ENCODE measurements at regions not wholly inside any gene's neighbourhood (a gene's known extent, or its start where the extent isn't known, plus 50 kb on each side); places are given as distances from the start of the nearest gene placed in this dataset.

- no peak overlapping the region for H4K8ac ChIP-seq (ENCODE audit: extremely low read depth, insufficient read depth, low read length)
- FAIRE-seq, result no peak
- H4K5ac ChIP-seq (ENCODE audit: insufficient read length, low read depth, low read length), result no peak overlapping the region
Observed at GRCh38 chr10:21181451-21181850, 284.3 kb upstream of the NEBL start.

More at GRCh38 chr10:21181451-21181850, 284.3 kb upstream of the NEBL start:
- no peak overlapping the region for H4K91ac ChIP-seq (replicated peaks; ENCODE audit: insufficient read length, low read length)
- H3K23me2 ChIP-seq (ENCODE audit: low read depth, low read length), result no peaks in the 10 kb centered on the region; the same call in 1 of the 2 replicates
- TF ChIP-seq CEBPB (IDR thresholded peaks at IDR 0.05; ENCODE audit: low read depth, low read length) (peak; percentile 41; the same call in 1 of the 2 replicates), CBX5 (IDR thresholded peaks at IDR 0.05; ENCODE audit: low read depth, low read length) (no peak), RFX5 (IDR thresholded peaks at IDR 0.05; ENCODE audit: borderline replicate concordance, low read depth, low read length) (no peak)
- no peak overlapping the region for H2BK12ac ChIP-seq (ENCODE audit: low read depth, low read length)
- H4K20me1 ChIP-seq (replicated peaks in 1 of 2; ENCODE audit: control insufficient read depth in 1 of 2, insufficient read depth in 2 of 2, low read length in 2 of 2), result no peaks in the 10 kb centered on the region
- no peak overlapping the region for H3K4ac ChIP-seq (replicated peaks; ENCODE audit: insufficient read length, low read depth, low read length)
- H3K79me2 ChIP-seq (ENCODE audit: control insufficient read depth in 1 of 2, insufficient read depth in 2 of 2, low read length in 2 of 2), result no peaks in the 10 kb centered on the region
- no peak overlapping the region for H3K56ac ChIP-seq (replicated peaks; ENCODE audit: insufficient read length, low read depth, low read length)
- no peaks in the 10 kb centered on the region for H3K36me3 ChIP-seq (ENCODE audit: control insufficient read depth in 2 of 4, insufficient read depth in 4 of 4, low read length in 3 of 4)
- no peak overlapping the region for H3K27ac ChIP-seq (ENCODE audit: low read depth, low read length)
- H3K9me3 ChIP-seq (ENCODE audit: insufficient read depth in 2 of 2, low read depth in 1 of 2, low read length in 1 of 2), result no peaks in the 10 kb centered on the region
- H3K4me3 ChIP-seq (ENCODE audit: extremely low read depth in 1 of 4, insufficient read depth in 2 of 4, low read depth in 3 of 4, low read length in 4 of 4), result no peak overlapping the region
- no peak overlapping the region for H2AK5ac ChIP-seq (ENCODE audit: low read depth, low read length)
- H3K18ac ChIP-seq (ENCODE audit: extremely low read depth, low read length), result no peak overlapping the region
- H2BK120ac ChIP-seq (replicated peaks; ENCODE audit: low read depth, low read length), result no peak overlapping the region
- no peaks in the 10 kb centered on the region for H3K79me1 ChIP-seq (ENCODE audit: low read depth, low read length)
- H3K14ac ChIP-seq (ENCODE audit: insufficient read length), result no peak overlapping the region
- POLR2A ChIA-PET (ENCODE audit: partially characterized antibody), result interaction anchor here (0.7 to 1.7 kb wide), 2 partner anchors 9 to 314 kb away, joined by 4 to 5 read pairs; no protein-coding TSS in a partner anchor
- H2BK5ac ChIP-seq (ENCODE audit: low read depth, low read length), result no peak overlapping the region
- H2BK20ac ChIP-seq (ENCODE audit: low read length), result no peak overlapping the region
- no peaks in the 10 kb centered on the region for H3K27me3 ChIP-seq (replicated peaks in 1 of 4; ENCODE audit: control insufficient read depth in 3 of 4, extremely low read depth in 1 of 4, insufficient read depth in 3 of 4, low read length in 3 of 4)
- no peak overlapping the region for H3K23ac ChIP-seq (ENCODE audit: insufficient read length)
- 84% methylated on average over 7 of the region's 7 CpGs; no CpG with 5 or more reads in 1 of the 2 experiments for WGBS, 2 experiments (ENCODE audit: extremely low coverage in 1 of 2, insufficient coverage in 1 of 2, insufficient read length in 1 of 2, insufficient replicate concordance in 2 of 2, low coverage in 1 of 2, low lambda C conversion rate in 2 of 2, missing lambda C conversion rate in 1 of 2)
- H2AFZ ChIP-seq (ENCODE audit: low read length), result no peak overlapping the region
- no peak overlapping the region for H2BK15ac ChIP-seq (ENCODE audit: low read length)
- peaks cover 0 to 4% (median 0%) of the 10 kb centered on the region in 4 experiments; a peak in 1 of 7 replicates for H3K4me1 ChIP-seq (replicated peaks in 1 of 4; ENCODE audit: control insufficient read depth in 3 of 4, insufficient read depth in 4 of 4, low read length in 3 of 4)
- no peak for DNase-seq (ENCODE audit: low read depth in 1 of 2, low spot score in 2 of 2)
- CTCF ChIA-PET (ENCODE audit: partially characterized antibody), result interaction anchor here (0.7 to 1.8 kb wide), 4 partner anchors 9 to 101 kb away, joined by 3 to 8 read pairs (median 3); no protein-coding TSS in a partner anchor
- no peak overlapping the region for H3K4me2 ChIP-seq (ENCODE audit: insufficient read depth in 1 of 2, low read depth in 2 of 2, low read length in 2 of 2)
- H3K9ac ChIP-seq (replicated peaks in 1 of 4; ENCODE audit: extremely low read depth in 1 of 4, low read depth in 3 of 4, low read length in 3 of 4), result no peak overlapping the region
